ENCODE measurements at regions not wholly inside any gene's neighbourhood (a gene's known extent, or its start where the extent isn't known, plus 50 kb on each side); places are given as distances from the start of the nearest gene placed in this dataset.

DNA sequence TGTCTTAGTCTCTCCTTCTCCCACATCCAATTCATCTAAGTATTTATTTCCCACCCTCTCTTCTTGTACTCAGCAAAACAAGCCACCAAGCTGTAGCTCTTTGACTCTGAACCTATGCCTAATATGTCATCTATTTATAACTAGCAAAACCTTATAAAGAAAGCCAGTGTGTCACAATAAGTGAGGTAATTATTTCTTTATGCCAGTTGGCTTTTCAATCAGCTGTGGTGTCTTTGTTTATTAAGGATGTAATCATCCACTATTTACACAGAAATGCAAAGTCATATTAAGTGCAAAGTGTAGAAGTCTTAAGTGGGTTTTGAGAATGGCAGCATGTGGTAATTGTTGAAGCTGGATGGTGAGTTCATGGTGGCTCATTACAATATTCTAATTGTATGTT is 215.2 kb upstream of the HTR1E start:
- no peak for TF ChIP-seq EZH2 (IDR thresholded peaks at IDR 0.05)
- TF ChIP-seq POLR2AphosphoS5 (IDR thresholded peaks at IDR 0.05; ENCODE audit: borderline replicate concordance, low read depth, low read length), result no peak

All from SK-N-MC (cell line).